Tongue (tissue), 1 donor: ENCODE measurements at regions not wholly inside any gene's neighbourhood (a gene's known extent, or its start where the extent isn't known, plus 50 kb on each side); places are given as distances from the start of the nearest gene placed in this dataset.

Experiments used
- DNase-seq: peaks from one replicate; pipeline ENCODE4 v3.0.0-alpha.2; 2015

GRCh38 chr15:70264014-70264582 lies 166.4 kb upstream of the TLE3 start:
- DNase-seq: peak; percentile 60

GRCh38 chr15:70262591-70263274 lies 165.0 kb upstream of the TLE3 start:
- no peak for DNase-seq

GRCh38 chr15:70262171-70262570 lies 164.5 kb upstream of the TLE3 start:
- no peak for DNase-seq

- DNase-seq: no peak
Measured at GRCh38 chr15:70261083-70261482, 163.4 kb upstream of the TLE3 start.

- DNase-seq: no peak
Measured at GRCh38 chr15:70260580-70260979, 162.9 kb upstream of the TLE3 start.

- no peak for DNase-seq
Measured at GRCh38 chr15:70259640-70260508, 162.2 kb upstream of the TLE3 start.

GRCh38 chr15:70259028-70259424 lies 161.3 kb upstream of the TLE3 start:
- peak; percentile 94 for DNase-seq

- no peak for DNase-seq
Measured at GRCh38 chr15:70258369-70259027, 160.8 kb upstream of the TLE3 start.

GRCh38 chr15:70257573-70258248 lies 160.0 kb upstream of the TLE3 start:
- DNase-seq: no peak

GRCh38 chr15:70257047-70257446 lies 159.3 kb upstream of the TLE3 start:
- no peak for DNase-seq

- peak; percentile 60 for DNase-seq
Measured at GRCh38 chr15:70254311-70254869, 156.7 kb upstream of the TLE3 start.

- no peak for DNase-seq
Measured at GRCh38 chr15:70253461-70254156, 155.9 kb upstream of the TLE3 start.

GRCh38 chr15:70252951-70253320 lies 155.2 kb upstream of the TLE3 start:
- no peak for DNase-seq

- DNase-seq: peak; percentile 57
Measured at GRCh38 chr15:70252056-70252950, 154.6 kb upstream of the TLE3 start.

GRCh38 chr15:70251246-70251990 lies 153.7 kb upstream of the TLE3 start:
- DNase-seq: no peak

GRCh38 chr15:70250208-70251201 lies 152.8 kb upstream of the TLE3 start:
- no peak for DNase-seq

GRCh38 chr15:70249616-70250015 lies 151.9 kb upstream of the TLE3 start:
- DNase-seq: no peak
